Activated CD4-positive, CD25-positive, alpha-beta regulatory T cell treated with anti-CD3 and anti-CD28 coated beads, Interleukin-2, amount 50 U/mL, for 24 hours (primary cell): ENCODE measurements at regions not wholly inside any gene's neighbourhood (a gene's known extent, or its start where the extent isn't known, plus 50 kb on each side); places are given as distances from the start of the nearest gene placed in this dataset.

ENCODE experiments used
- ATAC-seq, 2 donors: fragments of 150-1000 bp; cut with Tn5 transposase; one replicate each; pipeline ENCODE4 v1.10.0; 2021; ENCODE audit warnings: mild to moderate bottlenecking in 1 of 2, moderate library complexity in 1 of 2

DNA sequence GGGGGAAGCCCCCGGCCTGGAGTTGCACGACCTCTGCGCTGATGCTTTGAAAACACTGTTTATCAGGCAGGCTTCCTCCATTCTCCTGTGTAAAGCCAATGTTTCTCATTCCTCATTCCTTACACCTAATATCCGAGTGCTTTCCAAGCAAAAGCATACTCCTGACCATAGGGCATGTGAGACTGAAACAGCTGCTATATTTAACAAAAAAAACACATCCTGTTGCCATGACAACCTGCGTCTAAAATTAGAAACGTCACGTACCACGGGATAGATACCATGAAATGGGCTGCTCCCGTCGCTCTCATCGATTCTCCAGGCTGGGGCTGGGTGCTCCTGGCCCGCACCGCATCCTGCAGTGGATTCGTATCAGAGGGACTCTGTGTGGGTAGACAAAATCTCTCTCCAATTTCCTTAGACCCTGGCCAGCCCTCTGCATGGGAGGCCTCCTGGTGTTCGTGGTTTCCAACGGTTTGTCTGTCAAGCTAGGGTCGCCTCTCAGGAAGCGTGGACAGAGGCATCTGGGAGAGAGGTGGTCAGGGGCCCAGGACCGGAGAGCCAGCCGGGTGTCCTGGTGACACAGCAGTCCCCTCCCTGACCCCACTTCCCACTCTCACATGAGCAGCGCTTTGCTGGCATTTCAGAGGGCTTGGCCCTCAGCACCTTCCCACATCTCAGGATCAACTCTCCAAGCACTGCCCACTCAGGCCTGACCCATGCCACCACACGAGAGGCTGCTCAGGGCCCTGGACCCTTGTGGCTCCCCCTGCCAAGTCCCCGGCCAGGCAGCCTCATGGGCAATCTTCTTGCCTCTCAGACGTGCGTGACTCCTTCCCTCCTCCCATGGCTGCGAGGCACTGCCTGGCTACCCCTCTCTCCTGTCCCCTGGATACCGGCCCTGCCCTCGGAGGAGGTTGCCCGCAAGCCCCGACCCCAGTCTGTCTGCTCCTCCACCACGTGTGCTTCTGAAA lies 268.1 kb downstream of the NDUFA10 start:
- ATAC-seq: no peak

DNA sequence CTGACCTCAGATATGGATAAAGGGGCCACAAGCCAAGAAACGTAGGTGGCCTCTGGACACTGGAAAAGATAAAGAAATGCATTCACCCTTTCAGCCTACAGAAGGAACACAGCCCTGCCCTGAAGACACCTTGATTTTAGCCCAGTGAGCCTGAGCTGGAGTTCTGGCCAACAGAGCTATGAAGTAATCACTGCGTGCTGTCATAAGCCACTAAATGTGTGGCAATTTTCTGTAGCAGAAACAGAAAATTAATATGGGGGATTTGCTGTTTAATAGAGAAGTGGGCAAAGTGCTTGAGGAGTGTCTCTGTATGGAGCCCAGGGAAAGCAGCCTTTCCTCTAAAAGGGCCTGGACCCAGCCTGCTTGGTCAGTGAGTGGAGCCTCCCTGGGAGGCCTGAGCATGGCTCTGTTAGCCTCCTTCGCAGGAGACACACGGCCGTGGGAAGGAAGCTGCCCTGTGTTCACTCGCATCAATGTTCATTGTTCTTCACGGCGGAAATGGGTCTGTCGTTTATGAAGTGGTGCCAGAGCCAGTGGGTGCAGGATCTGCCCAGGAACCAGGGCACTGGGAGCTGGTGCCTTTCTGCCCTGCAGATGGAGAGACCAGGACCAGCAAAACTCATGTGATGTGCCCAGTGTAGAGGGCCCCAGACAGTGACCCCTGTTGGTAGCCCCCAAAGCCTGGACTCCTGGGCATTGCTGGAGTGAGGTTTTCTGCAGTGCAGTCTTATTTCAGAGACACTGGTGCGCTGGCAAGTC lies 268.9 kb downstream of the NDUFA10 start:
- no peak for ATAC-seq

DNA sequence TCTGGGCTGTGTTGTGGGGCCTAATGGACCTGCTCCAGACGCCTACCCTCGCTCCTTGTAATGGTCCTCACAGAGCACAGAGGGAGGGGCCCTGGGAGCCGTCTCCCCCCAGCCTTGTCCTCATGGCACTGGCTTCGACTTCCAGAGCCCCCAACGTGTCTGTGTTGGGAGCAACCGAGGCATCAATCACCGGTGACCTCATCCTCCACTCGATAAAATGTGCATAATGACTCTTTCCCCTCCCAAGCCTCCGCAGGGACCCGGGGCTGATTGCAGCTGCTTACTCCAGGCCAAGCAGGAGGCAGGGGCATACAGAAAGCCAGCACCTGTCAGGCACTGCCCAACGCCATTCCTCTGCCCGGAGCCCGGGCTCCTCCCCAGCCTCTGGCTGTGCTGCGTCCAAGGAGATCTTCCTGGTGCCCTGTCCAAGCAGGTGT lies 271.7 kb downstream of the NDUFA10 start:
- ATAC-seq: no peak

DNA sequence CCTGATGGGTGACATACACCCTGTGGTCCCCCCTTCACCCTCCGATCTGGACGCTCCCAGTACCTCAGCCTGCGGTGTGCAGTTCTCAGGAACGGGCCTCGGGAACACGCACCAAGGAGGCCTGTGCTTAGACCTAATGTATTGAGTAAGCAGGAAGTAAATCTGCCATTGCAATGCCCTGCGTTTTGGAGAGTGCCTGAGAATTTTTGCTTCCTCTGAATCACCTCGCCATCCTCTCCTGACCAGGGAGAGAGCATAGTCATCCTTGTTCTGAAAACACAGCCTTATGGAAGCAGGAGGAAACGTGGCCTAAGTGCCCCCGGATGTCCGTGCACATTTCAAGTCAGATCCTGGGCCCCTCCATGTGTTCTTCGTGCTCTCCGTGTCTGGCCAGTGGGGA lies 272.2 kb downstream of the NDUFA10 start:
- ATAC-seq: no peak

DNA sequence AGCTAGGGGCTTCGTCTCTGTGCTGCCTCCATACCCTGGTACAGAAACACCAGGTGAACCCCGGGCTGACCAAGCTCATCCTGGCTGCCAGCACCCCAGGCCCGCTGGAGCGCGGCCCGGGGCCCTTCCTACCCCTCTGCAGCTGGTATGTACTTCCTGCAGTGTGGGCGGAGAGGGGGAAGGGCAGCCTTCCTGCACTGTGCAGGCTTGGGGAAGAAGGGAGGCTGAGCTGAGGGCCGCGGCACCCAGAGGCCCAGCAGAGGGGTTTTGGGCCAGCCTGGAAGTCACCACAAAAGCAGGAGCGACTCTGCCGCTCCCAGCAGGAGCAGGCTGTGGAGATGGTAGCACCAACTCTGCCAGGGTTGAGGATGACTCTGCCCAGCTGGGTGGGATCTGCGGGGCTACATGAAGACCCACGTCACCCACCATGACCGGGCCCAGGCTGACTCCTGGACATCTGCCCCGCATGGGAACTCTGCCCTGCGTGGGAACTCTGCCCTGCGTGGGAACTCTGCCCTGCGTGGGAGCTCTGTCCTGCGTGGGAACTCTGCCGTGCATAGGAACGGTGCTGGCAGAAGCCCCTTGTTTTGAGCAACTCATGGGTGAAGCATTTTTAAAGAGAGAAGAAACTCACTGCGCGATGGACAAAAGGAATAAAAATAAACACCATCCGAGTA lies 273.3 kb downstream of the NDUFA10 start:
- peak; percentile 64 to 70 for ATAC-seq

DNA sequence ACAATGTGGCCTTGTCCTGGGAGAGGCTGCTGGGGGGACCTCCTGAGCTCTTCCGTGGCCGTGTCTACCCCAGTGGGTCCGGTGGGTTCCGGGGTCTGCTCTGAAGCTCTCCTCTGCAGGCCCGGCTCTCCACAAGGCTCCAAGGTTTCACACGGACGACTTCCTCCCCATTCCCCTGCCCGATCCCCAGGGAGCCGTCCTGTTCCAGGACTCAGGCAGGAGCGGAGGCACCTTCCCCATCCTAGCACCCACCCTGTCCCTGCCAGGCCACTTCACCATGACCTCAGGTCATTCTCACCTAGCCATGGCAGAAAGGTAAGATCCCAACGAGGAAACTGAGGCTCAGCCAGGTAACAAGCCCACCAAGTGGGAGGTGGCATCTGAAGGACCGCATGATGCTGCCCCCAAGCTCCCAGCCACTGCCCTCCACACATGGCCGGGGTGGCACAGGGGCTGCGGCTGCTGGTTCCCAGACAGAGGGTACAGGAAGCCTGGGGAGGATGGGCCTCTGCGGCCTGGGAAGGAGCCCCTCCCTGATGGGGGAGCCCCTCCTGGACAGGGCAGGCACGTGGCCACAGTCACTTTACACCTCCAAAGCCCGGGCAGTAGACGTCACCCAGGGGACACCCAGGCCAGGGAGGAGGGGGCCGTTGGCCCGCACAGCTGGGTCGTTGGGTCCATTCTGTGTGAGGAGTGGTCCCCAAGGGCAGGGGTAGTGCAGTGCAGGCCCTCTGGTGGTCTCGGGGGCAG lies 274.0 kb downstream of the NDUFA10 start:
- ATAC-seq: no peak

DNA sequence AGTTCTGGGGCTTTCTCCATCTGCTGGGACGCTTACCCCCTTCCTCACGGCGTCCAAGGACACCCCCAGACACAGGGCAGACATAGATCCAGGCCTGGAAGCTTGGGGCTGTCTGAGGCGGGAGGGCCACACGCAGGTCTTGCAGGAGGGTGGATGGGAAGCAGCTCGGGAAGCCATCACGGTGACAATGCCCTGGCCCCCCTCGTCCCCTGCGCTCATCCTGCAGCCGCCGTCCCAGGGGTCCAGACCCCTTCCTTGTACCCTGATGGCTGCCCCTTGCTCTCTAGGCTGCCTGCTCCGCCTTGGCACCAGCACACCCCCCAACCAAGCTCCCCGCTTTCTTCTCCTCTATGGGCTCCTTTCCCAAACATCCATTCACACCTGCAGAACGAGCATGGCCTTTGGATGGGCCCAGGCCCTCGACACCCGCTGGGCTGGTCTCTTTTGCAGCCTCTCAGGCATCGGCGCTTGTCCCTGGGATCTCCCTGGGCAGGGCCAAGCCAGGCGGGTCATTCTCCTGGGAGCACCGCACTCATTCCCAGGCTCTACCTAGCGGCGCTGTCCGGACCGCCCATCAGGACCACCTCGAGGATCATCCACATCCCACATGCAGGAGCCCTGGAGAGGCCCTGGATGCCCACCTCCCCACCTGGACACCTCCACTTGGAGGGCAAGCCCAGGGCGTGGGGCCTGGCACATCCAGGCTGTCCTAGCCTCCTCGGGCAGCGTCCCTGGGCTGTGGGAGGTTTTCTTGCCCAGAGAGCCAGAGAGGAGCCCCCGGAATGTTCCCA lies 274.9 kb downstream of the NDUFA10 start:
- ATAC-seq: no peak

DNA sequence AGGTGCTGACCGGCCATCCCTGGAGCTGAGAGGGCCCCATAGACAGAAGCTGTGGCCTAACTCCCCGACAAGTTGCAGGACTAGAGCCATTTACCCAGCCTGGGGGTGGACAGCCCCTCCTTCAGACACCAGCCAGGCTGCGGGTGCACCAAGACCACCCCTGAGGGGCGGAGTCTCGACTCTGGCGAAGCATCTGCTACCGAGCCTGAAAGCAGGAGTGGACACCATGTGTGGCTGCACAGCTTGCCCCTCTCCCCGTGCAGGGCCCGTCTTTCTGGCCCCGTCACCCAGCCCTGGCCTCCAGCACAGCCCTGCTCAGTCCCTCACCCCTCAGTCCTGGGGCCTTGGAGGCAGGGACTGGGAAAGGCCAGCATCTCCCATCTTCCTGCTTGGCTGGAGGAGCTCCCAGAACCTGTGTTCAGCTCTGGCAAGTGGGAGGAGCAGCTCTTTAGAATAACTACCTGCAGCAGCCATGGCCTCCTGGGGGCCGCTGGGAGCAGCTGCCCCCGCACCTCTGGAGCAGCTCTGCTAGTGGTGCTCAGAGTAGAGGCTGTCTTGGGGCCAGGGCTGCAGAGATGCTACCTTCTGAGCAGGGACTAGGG lies 275.8 kb downstream of the NDUFA10 start:
- ATAC-seq: no peak

DNA sequence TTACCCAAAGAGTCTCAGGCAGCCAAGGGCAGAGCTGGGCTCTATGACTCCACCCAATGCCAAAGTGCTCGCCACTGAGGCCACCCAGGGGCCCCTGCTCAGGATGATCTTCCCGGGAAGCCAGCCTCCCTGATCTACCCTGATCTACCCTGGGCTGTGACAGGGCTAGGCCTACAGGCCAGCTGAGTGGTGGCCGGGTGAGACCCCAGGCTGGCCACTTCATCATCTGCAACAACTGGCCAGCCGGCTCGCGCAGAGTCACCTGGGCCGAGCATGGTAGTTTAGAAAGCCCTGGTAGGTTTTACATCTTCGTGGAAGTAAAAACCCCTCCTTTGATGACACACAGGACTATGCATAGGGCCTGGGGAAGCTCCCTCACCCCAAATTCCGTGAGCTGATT lies 276.3 kb downstream of the NDUFA10 start:
- no peak for ATAC-seq

DNA sequence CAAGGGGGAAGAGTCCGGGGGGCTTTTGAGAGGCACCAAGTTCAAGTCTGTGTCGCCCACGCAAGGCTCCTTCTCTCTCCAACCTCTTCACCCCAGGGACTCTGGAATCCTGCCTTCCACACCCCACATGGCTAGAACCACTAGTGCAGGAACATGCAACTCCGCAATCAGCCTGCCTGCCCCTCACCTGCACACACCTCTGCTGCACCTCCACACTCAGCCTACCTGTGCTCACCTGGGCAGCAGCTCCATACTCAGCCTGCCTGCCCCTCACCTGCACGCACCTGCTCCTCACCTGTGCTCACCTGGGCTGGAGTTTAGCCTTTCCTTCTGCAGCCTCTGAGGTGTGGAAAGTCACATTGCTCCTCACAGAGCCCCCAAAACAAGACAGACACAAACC lies 277.4 kb downstream of the NDUFA10 start:
- no peak for ATAC-seq

DNA sequence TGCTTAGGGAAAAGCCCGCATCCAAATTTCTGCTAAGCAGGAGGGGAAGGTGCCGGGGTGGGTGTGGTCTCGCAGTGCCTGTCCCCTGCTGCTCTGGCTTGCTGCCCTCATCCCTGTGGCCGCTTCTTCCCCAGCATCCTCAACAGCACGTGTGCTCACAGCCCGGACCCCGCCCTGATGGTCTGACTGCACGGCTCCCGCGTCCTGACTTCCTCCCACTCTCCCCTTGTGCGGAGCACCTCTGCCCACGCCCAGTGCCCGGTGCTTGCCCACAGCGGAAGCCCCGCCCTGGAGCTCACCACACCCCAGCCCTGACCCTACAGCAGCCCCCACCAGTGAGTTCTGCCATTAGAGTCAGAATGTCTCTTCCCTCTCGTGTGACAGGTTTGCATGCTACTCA lies 277.9 kb downstream of the NDUFA10 start:
- no peak for ATAC-seq

DNA sequence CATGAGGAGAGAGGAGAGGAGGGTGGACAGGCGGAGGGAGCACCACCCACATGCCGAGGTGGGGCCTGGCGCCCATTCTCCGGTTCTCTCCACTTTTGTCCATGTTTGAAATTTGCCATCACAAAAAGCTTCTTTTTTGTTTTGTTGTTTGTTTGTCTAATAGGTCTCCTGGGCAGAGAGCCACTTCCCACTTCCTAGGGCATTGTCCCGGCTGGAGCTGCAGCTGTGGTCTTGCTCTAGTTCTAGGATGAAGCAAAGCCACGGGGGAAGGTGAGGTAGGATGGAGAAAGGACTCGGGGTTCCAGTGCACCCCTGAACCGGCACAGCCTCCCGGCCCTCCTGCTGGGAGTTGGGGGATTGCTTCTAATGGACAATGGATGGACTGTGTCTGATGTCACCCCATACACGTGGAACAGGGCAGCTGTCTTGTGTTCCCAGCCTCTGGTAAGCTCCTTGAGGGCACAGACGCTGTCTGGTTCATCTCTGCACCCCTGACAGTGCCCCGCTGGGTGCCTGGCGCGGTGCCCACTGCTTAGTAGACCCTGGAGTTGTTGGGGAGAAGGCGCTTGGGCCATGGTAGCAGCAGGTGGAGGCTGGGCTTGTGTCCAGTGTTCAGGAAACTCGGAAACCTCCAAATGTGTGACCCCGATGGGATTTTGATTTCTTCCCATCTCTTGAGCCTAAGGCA lies 278.4 kb downstream of the NDUFA10 start:
- ATAC-seq: no peak

DNA sequence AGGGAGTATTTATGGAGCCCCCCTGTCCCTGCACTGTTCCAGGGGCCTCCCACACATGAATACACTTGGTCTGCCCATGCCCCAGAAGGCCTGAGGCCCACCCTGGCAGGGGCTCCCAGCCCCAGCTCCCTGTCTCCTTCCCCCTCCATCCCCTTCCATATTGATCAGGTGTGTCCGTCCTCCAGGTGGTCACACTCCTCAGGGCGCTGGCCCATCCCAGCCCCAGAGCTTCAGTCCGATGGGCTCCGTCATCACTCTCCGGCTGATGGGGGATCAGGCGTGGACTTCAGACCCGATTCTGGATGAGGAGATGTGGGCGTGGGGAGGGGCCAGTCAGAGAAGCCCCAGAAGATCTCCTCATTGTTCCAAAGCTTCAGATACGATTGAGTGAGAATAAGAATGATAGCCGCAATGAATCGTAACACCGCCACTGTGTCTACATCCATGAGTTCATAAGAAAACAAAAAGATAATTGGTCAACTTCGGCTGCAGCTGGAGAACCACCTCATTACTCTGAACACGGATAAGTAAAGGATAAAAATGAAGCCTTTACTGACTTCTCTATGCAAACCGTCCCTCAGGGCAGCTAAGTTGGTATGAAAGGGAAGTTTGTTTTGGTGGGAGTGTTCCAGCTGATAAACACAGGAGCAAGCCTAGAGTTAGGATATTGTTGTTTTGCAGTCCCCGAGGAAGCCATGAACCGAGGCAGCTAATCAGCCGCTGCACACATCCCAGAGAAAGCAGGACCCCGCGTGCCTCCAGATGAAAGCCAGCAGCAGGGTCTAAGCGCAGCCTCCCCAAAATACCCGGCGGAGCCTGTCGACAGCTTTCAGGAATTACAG lies 279.5 kb downstream of the NDUFA10 start:
- ATAC-seq: no peak

DNA sequence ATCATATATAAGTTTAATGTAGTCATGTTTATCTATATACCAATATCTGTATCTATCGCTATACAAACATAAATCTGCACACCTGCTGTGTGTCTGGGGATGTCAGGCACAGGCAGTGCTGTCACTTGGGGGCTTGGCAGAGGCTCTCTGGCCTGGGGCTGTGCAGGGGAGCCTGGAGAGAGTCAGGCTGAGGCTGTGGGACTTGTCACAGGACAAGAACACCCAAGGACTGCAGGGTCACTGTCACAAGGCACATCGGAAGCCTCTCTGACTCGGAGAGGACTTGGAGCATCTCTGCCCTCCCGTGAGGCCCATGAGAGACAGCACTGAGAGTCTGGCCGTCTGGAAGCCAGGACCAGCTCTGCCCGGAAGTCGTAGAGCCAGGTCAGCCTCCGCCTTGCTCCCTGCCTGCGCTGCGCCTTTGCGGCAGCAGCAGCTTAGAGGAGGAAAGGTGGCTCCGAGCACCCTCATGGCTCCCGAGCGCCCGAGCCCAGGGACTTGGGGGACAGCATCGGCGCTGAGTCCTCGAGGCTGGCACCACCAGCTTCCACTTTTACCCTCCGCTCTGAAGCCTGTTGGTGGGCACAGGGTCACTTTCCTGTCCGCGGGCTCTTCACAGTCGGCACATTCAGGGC lies 280.3 kb downstream of the NDUFA10 start:
- ATAC-seq: no peak

DNA sequence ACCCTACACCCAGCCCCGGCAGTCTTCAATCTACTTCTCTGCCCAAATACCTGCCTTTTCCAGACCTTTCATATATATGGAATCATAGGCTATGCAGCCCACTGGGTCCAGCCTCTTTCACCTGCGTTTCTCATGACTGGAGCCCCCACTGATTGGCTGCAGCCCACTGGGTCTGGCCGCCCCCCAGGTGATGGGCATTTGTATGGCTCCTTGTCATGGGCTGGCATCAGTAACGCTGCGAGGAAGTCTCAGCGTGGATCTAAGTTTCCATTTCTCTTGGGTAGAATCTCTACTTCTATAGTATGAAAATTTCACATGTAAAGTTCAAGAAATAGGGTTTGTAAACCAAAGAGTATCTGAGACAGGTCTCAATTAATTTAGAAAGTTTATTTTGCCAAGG lies 281.9 kb downstream of the NDUFA10 start:
- ATAC-seq: no peak

DNA sequence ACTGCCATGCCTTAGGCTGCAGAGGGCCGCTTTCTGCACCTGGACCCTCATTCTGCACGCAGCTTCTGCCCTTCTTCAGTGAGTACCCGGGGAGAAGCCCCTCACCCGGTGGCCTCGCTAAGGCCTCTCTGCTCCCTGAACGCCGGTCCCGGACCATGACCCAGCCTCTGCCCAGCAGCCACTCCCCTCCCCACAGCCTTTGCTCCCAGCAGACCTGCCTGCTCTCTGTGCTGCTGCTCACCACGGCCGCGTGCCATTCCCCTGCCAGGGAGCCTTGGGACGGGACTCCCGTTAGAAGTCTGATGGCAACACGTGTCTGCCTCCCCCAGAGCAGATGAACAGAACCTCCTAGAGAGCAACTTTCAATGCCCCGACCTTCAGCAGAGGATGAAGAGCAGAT lies 282.8 kb downstream of the NDUFA10 start:
- ATAC-seq: no peak

DNA sequence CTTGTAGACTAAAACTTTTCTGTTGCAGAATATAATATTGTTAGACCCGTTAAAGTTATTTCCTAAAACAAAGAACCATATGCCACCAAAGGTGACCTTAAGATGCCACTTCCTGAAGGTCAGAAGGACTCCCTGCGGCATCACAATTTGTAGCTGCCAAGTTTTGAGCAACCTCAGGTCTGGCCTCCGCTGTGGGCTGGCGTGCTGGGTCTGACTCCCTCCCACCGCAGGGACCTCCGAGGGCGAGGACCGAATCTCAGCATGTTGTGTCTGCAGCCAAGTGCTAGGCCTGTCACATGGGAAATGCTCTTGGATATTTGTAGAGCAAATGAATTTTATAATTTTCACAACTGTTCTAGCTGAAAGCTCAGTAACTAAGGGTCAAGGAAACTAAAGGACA lies 285.9 kb downstream of the NDUFA10 start:
- no peak for ATAC-seq

DNA sequence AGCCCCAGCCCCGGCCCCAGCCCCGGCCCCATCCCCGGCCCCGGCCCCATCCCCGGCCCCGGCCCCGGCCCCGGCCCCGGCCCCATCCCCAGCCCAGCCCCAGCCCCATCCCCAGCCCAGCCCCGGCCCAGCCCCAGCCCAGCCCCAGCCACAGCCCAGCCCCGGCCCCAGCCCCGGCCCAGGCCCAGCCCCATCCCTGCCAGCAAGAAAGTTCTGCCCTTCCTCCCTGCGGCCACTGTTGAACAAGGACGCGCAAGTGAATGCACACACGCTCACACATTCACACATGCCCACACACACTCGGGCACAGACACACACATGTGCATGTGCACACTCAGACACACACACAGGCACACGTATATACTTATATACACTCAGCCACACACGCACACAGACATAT lies 287.0 kb downstream of the NDUFA10 start:
- ATAC-seq: no peak

DNA sequence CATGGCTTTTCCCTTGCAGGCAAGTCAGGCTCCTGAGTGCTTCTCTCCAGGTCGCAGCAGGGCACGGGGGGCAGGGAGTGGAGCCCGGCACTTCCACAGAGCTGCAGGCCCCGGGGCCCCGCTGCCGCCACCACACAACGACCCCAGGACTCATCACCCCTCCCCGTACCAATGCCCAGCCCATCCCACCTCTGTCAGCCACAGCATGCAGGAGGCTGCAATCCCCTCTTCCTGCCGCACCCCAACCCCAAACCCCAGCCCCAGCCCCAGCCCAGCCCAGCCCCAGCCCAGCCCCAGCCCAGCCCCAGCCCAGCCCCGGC lies 288.0 kb downstream of the NDUFA10 start:
- no peak for ATAC-seq
